ENCODE measurements at regions not wholly inside any gene's neighbourhood (a gene's known extent, or its start where the extent isn't known, plus 50 kb on each side); places are given as distances from the start of the nearest gene placed in this dataset.

DNA sequence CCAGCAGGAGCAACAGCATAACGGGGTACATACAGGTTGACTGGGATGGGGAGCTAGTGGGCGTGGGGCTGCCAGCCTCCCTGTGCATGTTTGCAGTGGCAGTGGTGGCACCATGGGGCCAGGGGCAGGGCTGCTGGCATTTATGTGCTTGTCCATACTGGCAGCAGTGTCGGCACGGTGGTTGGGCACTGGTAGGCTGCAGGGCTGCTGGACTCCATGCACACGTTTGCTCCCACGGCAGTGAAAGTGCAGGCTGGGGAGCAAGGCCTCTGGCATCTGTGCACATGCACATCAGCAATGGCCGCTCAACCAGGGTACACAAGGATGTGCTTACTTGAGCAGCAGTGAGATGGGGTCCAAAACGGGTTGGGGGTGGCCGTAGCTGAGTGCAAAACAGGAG is 159.5 kb upstream of the KHDRBS2 start:
- TF ChIP-seq TEAD4 (IDR thresholded peaks at IDR 0.05): no peak
- TF ChIP-seq RAD21 (IDR thresholded peaks at IDR 0.05; ENCODE audit: low read depth): no peak
- TF ChIP-seq, protein P1, sequence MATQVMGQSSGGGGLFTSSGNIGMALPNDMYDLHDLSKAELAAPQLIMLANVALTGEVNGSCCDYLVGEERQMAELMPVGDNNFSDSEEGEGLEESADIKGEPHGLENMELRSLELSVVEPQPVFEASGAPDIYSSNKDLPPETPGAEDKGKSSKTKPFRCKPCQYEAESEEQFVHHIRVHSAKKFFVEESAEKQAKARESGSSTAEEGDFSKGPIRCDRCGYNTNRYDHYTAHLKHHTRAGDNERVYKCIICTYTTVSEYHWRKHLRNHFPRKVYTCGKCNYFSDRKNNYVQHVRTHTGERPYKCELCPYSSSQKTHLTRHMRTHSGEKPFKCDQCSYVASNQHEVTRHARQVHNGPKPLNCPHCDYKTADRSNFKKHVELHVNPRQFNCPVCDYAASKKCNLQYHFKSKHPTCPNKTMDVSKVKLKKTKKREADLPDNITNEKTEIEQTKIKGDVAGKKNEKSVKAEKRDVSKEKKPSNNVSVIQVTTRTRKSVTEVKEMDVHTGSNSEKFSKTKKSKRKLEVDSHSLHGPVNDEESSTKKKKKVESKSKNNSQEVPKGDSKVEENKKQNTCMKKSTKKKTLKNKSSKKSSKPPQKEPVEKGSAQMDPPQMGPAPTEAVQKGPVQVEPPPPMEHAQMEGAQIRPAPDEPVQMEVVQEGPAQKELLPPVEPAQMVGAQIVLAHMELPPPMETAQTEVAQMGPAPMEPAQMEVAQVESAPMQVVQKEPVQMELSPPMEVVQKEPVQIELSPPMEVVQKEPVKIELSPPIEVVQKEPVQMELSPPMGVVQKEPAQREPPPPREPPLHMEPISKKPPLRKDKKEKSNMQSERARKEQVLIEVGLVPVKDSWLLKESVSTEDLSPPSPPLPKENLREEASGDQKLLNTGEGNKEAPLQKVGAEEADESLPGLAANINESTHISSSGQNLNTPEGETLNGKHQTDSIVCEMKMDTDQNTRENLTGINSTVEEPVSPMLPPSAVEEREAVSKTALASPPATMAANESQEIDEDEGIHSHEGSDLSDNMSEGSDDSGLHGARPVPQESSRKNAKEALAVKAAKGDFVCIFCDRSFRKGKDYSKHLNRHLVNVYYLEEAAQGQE (IDR thresholded peaks at IDR 0.05; ENCODE audit: low read depth): no peak
- no peak for TF ChIP-seq TAF1 (IDR thresholded peaks at IDR 0.05; ENCODE audit: low read depth)
- no peak for TF ChIP-seq YY1 (IDR thresholded peaks at IDR 0.05; ENCODE audit: low read depth)
- TF ChIP-seq, protein P2, sequence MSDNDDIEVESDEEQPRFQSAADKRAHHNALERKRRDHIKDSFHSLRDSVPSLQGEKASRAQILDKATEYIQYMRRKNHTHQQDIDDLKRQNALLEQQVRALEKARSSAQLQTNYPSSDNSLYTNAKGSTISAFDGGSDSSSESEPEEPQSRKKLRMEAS (IDR thresholded peaks at IDR 0.05): no peak
- no peak for TF ChIP-seq EP300 (IDR thresholded peaks at IDR 0.05; ENCODE audit: borderline replicate concordance)
- TF ChIP-seq CREB1 (IDR thresholded peaks at IDR 0.05; ENCODE audit: low read depth): no peak
- TF ChIP-seq, protein P3, sequence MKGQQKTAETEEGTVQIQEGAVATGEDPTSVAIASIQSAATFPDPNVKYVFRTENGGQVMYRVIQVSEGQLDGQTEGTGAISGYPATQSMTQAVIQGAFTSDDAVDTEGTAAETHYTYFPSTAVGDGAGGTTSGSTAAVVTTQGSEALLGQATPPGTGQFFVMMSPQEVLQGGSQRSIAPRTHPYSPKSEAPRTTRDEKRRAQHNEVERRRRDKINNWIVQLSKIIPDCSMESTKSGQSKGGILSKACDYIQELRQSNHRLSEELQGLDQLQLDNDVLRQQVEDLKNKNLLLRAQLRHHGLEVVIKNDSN (IDR thresholded peaks at IDR 0.05): no peak
- no peak for TF ChIP-seq ZBTB7A (IDR thresholded peaks at IDR 0.05; ENCODE audit: low read depth)
- TF ChIP-seq EGR1 (IDR thresholded peaks at IDR 0.05): no peak
- TF ChIP-seq FOXM1 (IDR thresholded peaks at IDR 0.05; ENCODE audit: borderline replicate concordance, low read depth): no peak
- no peak for TF ChIP-seq CEBPB (IDR thresholded peaks at IDR 0.05)
